PC-9 (cell line): ENCODE measurements at regions not wholly inside any gene's neighbourhood (a gene's known extent, or its start where the extent isn't known, plus 50 kb on each side); places are given as distances from the start of the nearest gene placed in this dataset.
A peak's percentile ranks its signal among the peaks of the same experiment; 100 is the strongest.

Experiments
- BruUV-seq: library from RNA; stranded (reverse); fragments of 400-500 nt; replicated peaks from 2 replicates; lab custom pipeline; 2021; lab: Mats Ljungman, UMichigan
- CTCF ChIA-PET: fragments of 300-600 bp; sonication (Branson Sonifier 250); formaldehyde crosslinking; loops from one replicate; lab custom pipeline; 2022; ENCODE audit warnings: antibody characterized with exemption; lab: Charles Lee
- POLR2A ChIA-PET: fragments of 300-600 bp; sonication (Branson Sonifier 250); formaldehyde crosslinking; loops from one replicate; lab custom pipeline; 2022; ENCODE audit warnings: antibody characterized with exemption; ENCODE audit not compliant: unreplicated experiment; lab: Charles Lee
- DNase-seq, 2 experiments: peaks; one replicate each; pipeline versions ENCODE4 v3.0.0 to v3.0.0-alpha.2; 2015 to 2022; ENCODE audit warnings: mixed read lengths in 1 of 2
- H2AFZ ChIP-seq: fragments of 200-600 bp; sonication (generic); 2 replicates; pipeline ENCODE4 v1.8.1; 2017; ENCODE audit warnings: antibody characterized with exemption
- H3F3A ChIP-seq: fragments of 200-600 bp; sonication (generic); 2 replicates; pipeline ENCODE4 v1.8.1; 2017; ENCODE audit warnings: antibody characterized with exemption, mild to moderate bottlenecking, low read depth; ENCODE audit not compliant: insufficient read depth
- H3K27ac ChIP-seq: fragments of 200-600 bp; sonication (generic); 2 replicates; pipeline ENCODE4 v1.6.1; 2016; ENCODE audit warnings: mixed run types
- H3K27me3 ChIP-seq: fragments of 200-600 bp; sonication (generic); 2 replicates; pipeline ENCODE4 v1.6.1; 2016; ENCODE audit warnings: low read depth, mixed run types; ENCODE audit not compliant: insufficient read depth
- H3K36me3 ChIP-seq: fragments of 200-600 bp; sonication (generic); 2 replicates; pipeline ENCODE4 v1.6.1; 2016; ENCODE audit warnings: low read depth, mixed run types
- H3K4me1 ChIP-seq: fragments of 200-600 bp; sonication (generic); replicated peaks from 2 replicates; pipeline ENCODE4 v1.6.1; 2016; ENCODE audit warnings: mixed run types; ENCODE audit not compliant: insufficient read depth
- H3K4me2 ChIP-seq: fragments of 200-600 bp; sonication (generic); 2 replicates; pipeline ENCODE4 v1.6.1; 2017; ENCODE audit warnings: mixed run types
- H3K4me3 ChIP-seq: fragments of 200-600 bp; sonication (generic); 2 replicates; pipeline ENCODE4 v1.6.1; 2016; ENCODE audit warnings: mixed run types
- H3K79me2 ChIP-seq: fragments of 200-600 bp; sonication (generic); 2 replicates; pipeline ENCODE4 v1.6.1; 2017; ENCODE audit warnings: low read depth, mixed run types
- H3K9me2 ChIP-seq: fragments of 200-600 bp; sonication (generic); 2 replicates; pipeline ENCODE4 v1.8.1; 2017; ENCODE audit warnings: mild to moderate bottlenecking; ENCODE audit not compliant: insufficient read depth
- H3K9me3 ChIP-seq: fragments of 200-600 bp; sonication (generic); 2 replicates; pipeline ENCODE4 v1.8.1; 2016; ENCODE audit warnings: low read depth; ENCODE audit not compliant: insufficient read depth
- H4K20me1 ChIP-seq: fragments of 200-600 bp; sonication (generic); 2 replicates; pipeline ENCODE4 v1.8.1; 2017; ENCODE audit not compliant: insufficient read depth
- CTCF ChIP-seq: fragments of 200-600 bp; sonication (generic); conservative IDR thresholded peaks from 2 replicates; pipeline ENCODE4 v1.6.1; 2017; ENCODE audit warnings: mixed run types, antibody characterized with exemption, mild to moderate bottlenecking, moderate library complexity
- EZH2 ChIP-seq: fragments of 200-600 bp; sonication (generic); IDR thresholded peaks from 2 replicates; pipeline ENCODE4 v1.8.0; 2017; ENCODE audit warnings: antibody characterized with exemption, low read depth
- intact Hi-C: fragments of 100-400 bp; cut with micrococcal nuclease; formaldehyde crosslinking; loops from one replicate; pipeline ENCODE4 v1.10.0; 2022; ENCODE audit not compliant: unreplicated experiment

- Histone ChIP-seq H3K27ac (no peak overlapping the region), H3K9me2 (no peaks in the 10 kb centered on the region), H3K36me3 (no peaks in the 10 kb centered on the region), H3K79me2 (no peaks in the 10 kb centered on the region), H4K20me1 (no peaks in the 10 kb centered on the region), H3K4me1 (no peaks in the 10 kb centered on the region), H3K9me3 (no peaks in the 10 kb centered on the region), H3F3A (no peaks in the 10 kb centered on the region), H3K27me3 (peaks cover 6% of the 10 kb centered on the region; the same call in 1 of the 2 replicates), H3K4me2 (no peak overlapping the region), H2AFZ (no peak overlapping the region), H3K4me3 (no peak overlapping the region)
- intact Hi-C loops, result no loop called here
- no peak for DNase-seq
- no peak for TF ChIP-seq CTCF
- no peak for TF ChIP-seq EZH2
- CTCF ChIA-PET, result no interaction called here
- POLR2A ChIA-PET, result no interaction called here
- no TSS peak for BruUV-seq
Observed at GRCh38 chr12:115385141-115385540, 701.2 kb upstream of the TBX3 start.

- H3F3A ChIP-seq, result no peaks in the 10 kb centered on the region
- no peaks in the 10 kb centered on the region for H3K9me2 ChIP-seq
- H3K4me3 ChIP-seq, result no peak overlapping the region
- peaks cover 12% of the 10 kb centered on the region; the same call in 1 of the 2 replicates for H3K27me3 ChIP-seq
- no peaks in the 10 kb centered on the region for H3K4me1 ChIP-seq
- H2AFZ ChIP-seq, result no peak overlapping the region
- no peaks in the 10 kb centered on the region for H4K20me1 ChIP-seq
- POLR2A ChIA-PET, result no interaction called here
- H3K79me2 ChIP-seq, result no peaks in the 10 kb centered on the region
- BruUV-seq, result no TSS peak
- H3K27ac ChIP-seq, result no peak overlapping the region; the same call in 1 of the 2 replicates
- DNase-seq, result no peak
- intact Hi-C loops, result no loop called here
- no peaks in the 10 kb centered on the region for H3K36me3 ChIP-seq
- H3K9me3 ChIP-seq, result no peaks in the 10 kb centered on the region
- no peak overlapping the region for H3K4me2 ChIP-seq
- TF ChIP-seq EZH2, result no peak
- CTCF ChIA-PET, result no interaction called here
Observed at GRCh38 chr12:115384391-115384790, 700.4 kb upstream of the TBX3 start.

- ChIA-PET CTCF (no interaction called here), POLR2A (no interaction called here)
- BruUV-seq, result no TSS peak
Observed at GRCh38 chr12:115383668-115384067, 699.7 kb upstream of the TBX3 start.

More at GRCh38 chr12:115383668-115384067, 699.7 kb upstream of the TBX3 start:
- H4K20me1 ChIP-seq, result no peaks in the 10 kb centered on the region
- intact Hi-C loops, result no loop called here
- no peaks in the 10 kb centered on the region for H3K36me3 ChIP-seq
- no peaks in the 10 kb centered on the region for H3F3A ChIP-seq
- H3K27ac ChIP-seq, result peak overlapping the region; percentile 20; the same call in 1 of the 2 replicates
- no peak overlapping the region for H3K4me3 ChIP-seq
- TF ChIP-seq CTCF (no peak), EZH2 (no peak)
- H3K9me2 ChIP-seq, result no peaks in the 10 kb centered on the region
- DNase-seq, result peak in 1 of 2 experiments; percentile 72
- H3K4me2 ChIP-seq, result no peak overlapping the region; the same call in 1 of the 2 replicates
- peaks cover 15% of the 10 kb centered on the region; the same call in 1 of the 2 replicates for H3K27me3 ChIP-seq
- no peak overlapping the region for H2AFZ ChIP-seq
- H3K9me3 ChIP-seq, result no peaks in the 10 kb centered on the region
- H3K79me2 ChIP-seq, result no peaks in the 10 kb centered on the region
- no peaks in the 10 kb centered on the region for H3K4me1 ChIP-seq
